ENCODE measurements at regions not wholly inside any gene's neighbourhood (a gene's known extent, or its start where the extent isn't known, plus 50 kb on each side); places are given as distances from the start of the nearest gene placed in this dataset.

- TF ChIP-seq CTCF (IDR thresholded peaks at IDR 0.05) (no peak), POLR2A (IDR thresholded peaks at IDR 0.05) (no peak)
These were observed 509.1 kb downstream of the TUSC7 start for GRCh38 chr3:117218641-117219048.

All from Peyer's patch (tissue), 4 donors.